Esophagus muscularis mucosa (tissue), 4 donors: ENCODE measurements at regions not wholly inside any gene's neighbourhood (a gene's known extent, or its start where the extent isn't known, plus 50 kb on each side); places are given as distances from the start of the nearest gene placed in this dataset.

Source experiments
- CTCF ChIP-seq, 3 experiments: fragments of 200-600 bp in 2 of 3; fragments of 450-650 bp in 1 of 3; sonication (generic) in 2 of 3; IDR thresholded peaks; one replicate each; pipeline ENCODE4 v1.5.1; 2017 to 2019; ENCODE audit warnings: antibody characterized with exemption in 3 of 3, mild to moderate bottlenecking in 2 of 3, moderate library complexity in 1 of 3
- EP300 ChIP-seq: sonication (generic); formaldehyde crosslinking; IDR thresholded peaks from one replicate; pipeline ENCODE4 v1.6.1; 2017; ENCODE audit warnings: antibody characterized with exemption
- POLR2A ChIP-seq: fragments of 450-650 bp; IDR thresholded peaks from one replicate; pipeline ENCODE4 v1.6.1; 2017; ENCODE audit warnings: antibody characterized with exemption, moderate library complexity, mild to moderate bottlenecking, low read depth
- POLR2AphosphoS5 ChIP-seq, 2 donors: sonication (generic); formaldehyde crosslinking; IDR thresholded peaks; one replicate each; pipeline ENCODE4 v1.6.1; 2017; ENCODE audit warnings: antibody characterized with exemption in 2 of 2

GRCh38 chr10:52574697-52575096 lies 197.9 kb downstream of the MBL2 start:
- TF ChIP-seq CTCF (IDR thresholded peaks at IDR 0.05) (no peak), POLR2A (no peak), POLR2AphosphoS5 (IDR thresholded peaks at IDR 0.05) (no peak), EP300 (no peak)
